ENCODE measurements at regions not wholly inside any gene's neighbourhood (a gene's known extent, or its start where the extent isn't known, plus 50 kb on each side); places are given as distances from the start of the nearest gene placed in this dataset.
"Not testable (repeated sequence)": the region's sequence is repeated elsewhere in the genome, so short reads cannot be mapped to it uniquely, and the experiment has no call there.

GRCh38 chr11:96447208-96448110 is 57.6 kb downstream of the JRKL start:
- DNase-seq: no peak

DNA sequence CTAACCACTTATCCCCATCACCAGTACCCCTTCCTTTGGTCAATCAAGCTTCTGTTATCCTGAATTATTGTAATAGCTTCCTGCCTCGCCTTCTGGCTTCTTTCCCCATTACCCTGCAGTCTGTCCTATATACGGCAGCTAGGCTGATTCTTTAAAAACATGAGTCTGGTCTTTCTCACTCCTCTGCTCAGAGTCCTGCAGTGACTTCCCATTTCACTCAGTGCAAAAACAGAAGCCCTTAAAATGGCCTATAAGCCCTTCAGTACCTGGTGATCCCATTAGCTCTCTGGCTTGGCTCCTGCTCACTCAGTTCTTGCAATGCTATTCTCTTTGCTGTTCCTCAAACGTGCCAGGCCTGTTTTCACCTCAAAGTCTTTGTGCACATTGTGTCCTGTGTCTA is 58.4 kb downstream of the JRKL start:
- no peak for DNase-seq

DNA sequence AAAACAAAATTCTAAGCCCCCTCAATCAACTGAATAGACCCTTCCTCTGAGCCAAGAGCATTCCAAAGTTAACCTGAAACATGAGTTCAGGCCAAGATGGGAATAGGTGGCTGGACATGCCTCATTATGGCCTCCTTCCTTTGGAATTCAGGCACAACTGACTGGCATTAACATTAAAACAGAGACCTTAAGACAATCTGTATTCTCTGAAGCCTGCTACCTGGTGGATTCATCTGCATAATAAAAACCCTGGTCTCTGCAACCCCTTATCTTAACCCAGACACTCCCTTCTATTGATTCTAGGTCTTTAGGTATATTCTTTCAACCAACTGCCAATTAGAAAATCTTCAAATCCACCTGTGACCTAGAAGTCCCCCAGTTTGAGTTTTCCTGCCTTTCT is 66.3 kb downstream of the JRKL start:
- DNase-seq: no peak

DNA sequence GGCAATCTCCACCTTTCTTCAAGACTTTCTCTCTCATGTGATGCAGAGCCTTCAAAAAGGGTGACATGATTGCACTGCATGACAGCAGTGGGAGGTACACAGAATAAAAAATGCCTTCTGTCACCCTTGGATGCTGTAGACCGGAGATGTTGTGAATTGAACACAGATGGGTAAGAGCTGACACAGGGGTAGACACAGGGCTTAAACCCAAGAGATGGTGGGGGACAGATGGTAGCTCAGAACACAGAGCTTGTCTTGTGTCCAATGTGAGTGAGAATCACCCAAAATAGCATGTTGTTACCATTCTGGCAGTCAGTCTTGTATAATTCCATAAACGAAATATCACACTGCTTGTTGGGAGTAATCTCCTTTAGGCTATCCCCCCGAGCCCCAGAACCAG is 69.9 kb downstream of the JRKL start:
- no peak for DNase-seq

- no peak for DNase-seq
These were observed 72.1 kb downstream of the JRKL start for GRCh38 chr11:96461871-96462270.

DNA sequence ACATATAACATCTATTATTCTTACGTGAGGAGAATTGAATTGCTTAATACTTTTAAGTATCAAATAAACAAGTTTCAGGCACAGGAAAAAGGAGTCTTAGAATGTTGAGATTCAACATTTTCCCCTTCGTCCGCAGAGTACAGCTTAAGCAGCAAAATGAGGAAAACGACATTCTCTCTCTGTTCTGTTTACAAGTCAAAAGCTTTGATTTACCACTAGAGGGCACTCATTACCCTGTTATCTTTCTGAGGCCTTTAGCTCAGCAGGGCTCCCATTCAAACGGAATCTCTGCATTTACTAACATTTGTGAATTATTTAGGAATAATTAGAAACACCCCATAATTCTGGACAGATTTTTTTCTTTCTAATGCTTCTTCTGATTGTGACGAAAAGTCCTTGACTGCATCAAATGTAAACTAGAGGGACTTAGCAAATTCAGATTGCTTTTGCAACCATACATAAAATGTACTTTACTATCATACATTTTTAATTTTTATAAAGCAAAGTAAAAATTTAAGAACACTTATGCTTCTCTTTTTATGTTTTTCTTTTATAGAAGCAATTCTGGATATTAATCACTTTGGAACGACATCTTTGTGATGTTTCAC is 75.0 kb downstream of the JRKL start:
- no peak for DNase-seq

GRCh38 chr11:96465512-96465911 is 75.7 kb downstream of the JRKL start:
- no peak for DNase-seq

- DNase-seq: no peak
These were observed 76.8 kb downstream of the JRKL start for GRCh38 chr11:96466607-96467006.

- DNase-seq: no peak
These were observed 80.0 kb downstream of the JRKL start for GRCh38 chr11:96469776-96470175.

- DNase-seq: no peak
These were observed 80.7 kb downstream of the JRKL start for GRCh38 chr11:96470521-96470920.

DNA sequence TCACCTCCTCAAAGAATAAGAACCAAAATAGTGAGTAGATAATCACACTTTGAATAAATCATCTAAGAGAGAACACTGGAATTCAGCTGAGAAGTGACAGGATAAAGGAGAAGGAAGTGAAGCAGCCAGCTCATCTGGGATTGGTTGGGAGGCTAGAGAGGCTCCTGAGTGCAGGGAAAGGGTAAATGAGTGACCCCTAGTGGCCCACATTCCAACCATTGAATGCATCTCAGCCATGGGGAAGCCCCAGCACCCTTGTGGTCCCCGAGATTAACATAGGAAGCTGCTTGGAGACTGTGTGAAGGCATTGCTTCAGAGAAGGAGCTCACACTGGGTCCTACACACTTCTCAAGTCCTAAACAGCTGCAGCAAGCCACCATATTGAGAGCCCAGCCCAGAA is 82.3 kb downstream of the JRKL start:
- DNase-seq: no peak

DNA sequence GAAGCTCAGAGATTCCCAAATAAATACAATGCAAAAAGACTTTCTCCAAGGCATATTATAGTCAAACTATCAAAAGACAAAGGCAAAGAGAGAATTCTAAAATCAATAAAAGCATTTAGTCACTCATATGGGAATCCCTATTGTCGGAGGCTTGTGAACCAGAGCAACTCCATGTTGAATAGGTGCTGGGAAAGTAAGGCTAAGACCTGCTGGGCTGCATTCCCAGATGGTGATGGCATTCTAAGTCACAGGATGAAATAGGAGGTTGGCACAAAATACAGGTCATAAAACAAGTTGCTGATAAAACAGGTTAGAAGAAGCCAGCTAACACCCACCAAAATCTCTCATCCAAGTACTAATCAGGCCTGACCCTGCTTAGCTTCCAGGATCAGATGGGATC is 84.5 kb downstream of the JRKL start:
- DNase-seq: no peak

DNA sequence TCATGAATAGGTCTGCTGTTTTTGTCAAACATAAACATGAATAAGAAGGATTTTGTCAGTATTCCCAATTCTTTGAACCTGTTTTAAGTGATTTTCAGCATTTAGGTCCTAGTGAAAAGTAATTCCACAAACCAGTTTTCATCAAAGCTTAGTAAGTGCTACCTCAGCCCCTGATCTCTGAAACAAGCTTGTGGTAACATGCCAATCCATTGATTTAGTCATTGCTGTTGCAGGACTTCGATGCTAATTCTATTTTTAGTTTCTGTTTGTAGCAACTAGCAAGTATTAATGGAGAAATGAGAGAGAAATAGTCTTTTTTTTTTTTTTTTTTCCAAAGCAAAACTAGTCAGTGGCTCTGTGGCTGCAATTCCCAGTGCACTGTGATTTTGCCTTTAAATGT is 91.4 kb downstream of the JRKL start:
- DNase-seq: no peak

DNA sequence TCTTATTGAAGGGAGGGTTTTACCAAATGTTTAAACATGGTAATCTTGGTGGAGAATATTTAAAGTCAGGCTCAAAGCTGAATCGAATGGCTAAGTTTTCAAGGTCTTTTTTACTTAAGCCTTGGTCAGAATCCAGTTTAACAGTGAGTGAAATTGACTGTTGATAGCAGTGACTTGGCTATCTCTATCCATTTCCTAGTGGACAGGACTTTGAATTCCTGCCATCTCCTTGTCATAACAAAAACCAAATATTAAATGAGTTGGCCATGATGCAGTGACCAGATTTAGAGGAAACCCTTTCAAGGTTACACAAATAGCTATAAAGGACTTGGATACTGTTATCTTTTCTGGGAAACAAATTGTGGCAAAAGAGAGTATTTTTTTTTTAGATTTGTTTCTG is 92.0 kb downstream of the JRKL start:
- no peak for DNase-seq

GRCh38 chr11:96482193-96482592 is 92.4 kb downstream of the JRKL start:
- no peak for DNase-seq

GRCh38 chr11:96483374-96483955 is 93.7 kb downstream of the JRKL start:
- no peak for DNase-seq

DNA sequence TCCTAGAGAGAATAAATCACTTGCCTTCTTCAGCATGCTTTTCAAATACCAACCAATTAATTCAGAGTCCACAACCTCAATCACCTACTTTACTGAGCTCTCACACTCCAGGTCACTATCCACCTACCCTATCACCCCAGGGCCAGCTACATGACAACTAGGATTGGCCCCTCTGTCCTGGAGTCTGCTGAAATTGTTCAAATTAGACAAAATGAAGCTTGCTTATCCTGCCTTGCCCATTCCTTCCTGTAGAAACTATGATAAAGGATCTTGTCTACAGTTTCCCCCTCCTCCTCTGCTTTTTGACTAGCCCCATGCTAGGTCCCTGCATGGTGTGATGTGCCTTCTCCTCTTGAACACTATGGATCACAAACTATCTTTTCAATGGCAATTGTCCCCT is 94.5 kb downstream of the JRKL start:
- DNase-seq: no peak

DNA sequence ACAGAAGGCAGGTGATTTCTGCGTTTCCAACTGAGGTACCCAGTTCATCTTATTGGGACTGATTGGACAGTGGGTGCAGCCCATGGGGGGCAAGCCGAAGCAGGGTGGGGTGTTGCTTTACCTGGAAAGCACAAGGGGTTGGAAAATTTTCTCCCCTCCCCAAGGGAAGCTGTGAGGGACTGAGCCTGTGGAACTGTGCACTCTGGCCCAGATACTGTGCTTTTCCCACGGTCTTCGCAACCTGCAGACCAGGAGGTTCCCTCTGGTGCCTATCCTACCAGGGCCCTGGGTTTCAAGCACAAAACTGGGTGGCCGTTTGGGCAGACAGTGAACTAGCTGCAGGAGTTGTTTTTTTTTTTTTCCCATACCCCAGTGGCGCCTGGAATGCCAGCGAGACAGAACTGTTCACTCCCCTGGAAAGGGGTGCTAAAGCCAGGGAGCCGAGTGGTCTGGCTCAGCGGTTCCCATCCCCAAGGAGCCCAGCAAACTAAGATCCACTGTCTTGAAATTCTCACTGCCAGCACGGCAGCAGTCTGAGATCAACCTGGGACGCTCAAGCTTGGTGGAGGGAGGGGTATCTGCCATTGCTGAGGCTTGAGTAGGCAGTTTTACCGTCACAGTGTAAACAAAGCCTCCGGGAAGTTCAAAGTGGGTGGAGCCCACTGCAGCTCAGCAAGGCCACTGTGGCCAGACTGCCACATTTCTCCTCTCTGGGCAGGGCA is 97.2 kb downstream of the JRKL start:
- DNase-seq: no peak

- DNase-seq: not testable (repeated sequence)
These were observed 99.1 kb downstream of the JRKL start for GRCh38 chr11:96488911-96489310.

DNA sequence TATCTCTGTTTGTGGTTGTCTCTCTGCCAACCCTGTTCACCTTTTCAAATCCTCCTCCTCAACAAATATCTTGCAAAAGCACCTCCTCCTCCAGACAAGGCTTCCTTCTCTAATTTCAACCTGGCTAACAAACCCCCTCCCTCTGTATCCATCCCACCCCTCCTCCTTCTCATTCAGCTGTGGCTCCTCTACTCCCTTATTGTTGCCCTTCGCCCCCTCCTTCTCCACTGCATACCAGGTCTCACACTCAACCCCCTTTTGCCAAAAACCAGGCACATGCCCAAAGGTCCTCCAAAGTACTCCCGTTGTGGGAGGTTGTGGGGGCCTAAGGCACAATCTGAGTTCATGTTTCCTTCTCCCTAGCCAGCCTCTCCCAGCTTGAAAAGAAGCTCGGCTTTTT is 110.6 kb downstream of the JRKL start:
- no peak for DNase-seq

DNA sequence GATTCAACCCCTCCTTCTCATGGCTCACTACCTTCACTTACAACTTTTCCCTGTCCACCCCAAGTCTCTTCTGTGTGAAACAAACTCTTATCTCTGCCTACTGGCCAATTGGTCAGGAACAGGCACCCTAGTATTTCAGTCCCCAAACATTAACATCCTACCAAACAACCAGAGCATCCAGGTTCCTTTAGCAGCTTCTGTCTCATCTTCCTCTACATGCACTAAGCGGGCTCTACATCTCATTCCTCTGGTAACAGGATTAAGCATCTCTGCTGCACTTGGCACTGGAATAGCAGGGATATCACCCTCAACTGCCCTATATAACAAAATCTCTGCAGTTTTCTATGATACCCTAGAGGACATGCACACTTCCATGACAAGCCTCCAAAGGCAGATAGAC is 116.2 kb downstream of the JRKL start:
- DNase-seq: no peak

DNA sequence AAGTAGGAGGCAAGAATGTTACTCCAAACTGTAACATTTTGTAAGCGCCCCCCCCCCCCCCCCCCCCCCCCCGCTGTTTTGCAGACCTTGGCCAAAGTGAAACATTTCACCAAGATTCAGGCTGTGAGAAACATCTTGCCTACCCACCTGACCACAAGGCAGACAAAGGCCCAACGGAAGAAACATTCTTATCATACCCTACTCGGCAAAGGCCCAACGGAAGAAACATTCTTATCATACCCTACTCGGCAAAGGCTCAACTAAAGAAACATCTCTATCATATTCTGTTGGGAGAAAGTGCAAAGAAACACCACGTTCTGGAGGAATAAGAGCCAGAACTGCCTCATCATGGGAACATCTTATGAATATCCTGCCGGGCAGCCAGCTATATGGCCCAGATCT is 117.1 kb downstream of the JRKL start:
- no peak for DNase-seq

DNA sequence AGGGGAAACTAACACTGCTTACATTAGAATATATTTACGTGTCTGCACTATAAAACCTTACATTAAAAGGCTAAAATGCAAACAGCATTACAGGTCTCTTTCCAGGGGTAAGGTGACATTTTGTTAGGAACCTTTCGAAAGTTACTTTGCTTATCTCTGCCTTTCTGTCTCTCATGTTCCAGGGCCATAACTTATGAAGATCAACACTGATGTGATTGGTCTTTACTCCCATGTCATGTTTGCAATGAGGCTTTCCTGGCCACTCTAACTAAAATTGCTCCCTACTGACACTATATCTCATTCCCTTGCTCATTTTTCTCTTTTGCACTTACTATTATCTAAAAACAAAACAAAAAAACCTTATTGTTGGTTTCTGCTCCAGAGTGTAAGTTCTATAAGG is 119.0 kb downstream of the JRKL start:
- DNase-seq: no peak
